ENCODE measurements at regions not wholly inside any gene's neighbourhood (a gene's known extent, or its start where the extent isn't known, plus 50 kb on each side); places are given as distances from the start of the nearest gene placed in this dataset.

GRCh38 chr3:99373846-99374210, 264.6 kb upstream of the COL8A1 start:
- TF ChIP-seq CTCF (conservative IDR thresholded peaks at IDR 0.05; ENCODE audit: low read length) (no peak), EZH2phosphoT487 (IDR thresholded peaks at IDR 0.05; ENCODE audit: borderline replicate concordance, low read depth, low read length) (no peak)
